ENCODE measurements at regions not wholly inside any gene's neighbourhood (a gene's known extent, or its start where the extent isn't known, plus 50 kb on each side); places are given as distances from the start of the nearest gene placed in this dataset.

DNA sequence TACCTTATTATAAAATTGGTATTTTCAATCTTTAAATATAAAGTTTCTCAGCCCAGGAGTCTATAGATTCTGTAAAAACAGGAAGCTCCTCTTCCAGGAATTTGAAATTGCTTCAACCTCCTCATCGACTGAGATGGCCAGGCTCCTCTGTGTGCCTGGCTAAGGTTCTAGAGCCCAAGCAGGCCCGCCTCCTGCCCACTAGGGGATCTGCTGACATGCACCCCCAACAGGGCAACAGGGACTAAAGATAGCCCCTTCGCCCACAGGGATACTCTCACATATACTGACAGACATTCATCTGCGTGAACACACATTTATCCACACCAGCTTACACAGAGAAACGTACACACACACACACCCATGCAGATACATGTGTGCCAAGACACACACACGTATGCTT is 183.1 kb upstream of the TLE3 start:
- Histone ChIP-seq H3K36me3 (ENCODE audit: control insufficient read depth in 1 of 2, insufficient read depth in 2 of 2, low read length in 1 of 2) (no peaks in the 10 kb centered on the region), H3K9me3 (ENCODE audit: control insufficient read depth, low read length) (no peaks in the 10 kb centered on the region), H3K4me1 (ENCODE audit: control insufficient read depth in 1 of 2, insufficient read depth in 2 of 2, low read length in 2 of 2) (no peaks in the 10 kb centered on the region), H3K4me3 (ENCODE audit: low read length in 2 of 2) (no peak overlapping the region), H3K27ac (ENCODE audit: low read depth in 1 of 2, low read length in 2 of 2) (no peak overlapping the region), H3K27me3 (ENCODE audit: control insufficient read depth in 1 of 2, insufficient read depth in 2 of 2, low read length in 1 of 2) (no peaks in the 10 kb centered on the region)
- no peak for ATAC-seq (ENCODE audit: low FRiP score)
- DNase-seq, result peak in 1 of 2 donors; percentile 53
- intact Hi-C loops (cut with DNase I), result no loop called here
- WGBS, 2 donors, result 89 to 96% methylated on average over 6 of the region's 6 CpGs

DNA sequence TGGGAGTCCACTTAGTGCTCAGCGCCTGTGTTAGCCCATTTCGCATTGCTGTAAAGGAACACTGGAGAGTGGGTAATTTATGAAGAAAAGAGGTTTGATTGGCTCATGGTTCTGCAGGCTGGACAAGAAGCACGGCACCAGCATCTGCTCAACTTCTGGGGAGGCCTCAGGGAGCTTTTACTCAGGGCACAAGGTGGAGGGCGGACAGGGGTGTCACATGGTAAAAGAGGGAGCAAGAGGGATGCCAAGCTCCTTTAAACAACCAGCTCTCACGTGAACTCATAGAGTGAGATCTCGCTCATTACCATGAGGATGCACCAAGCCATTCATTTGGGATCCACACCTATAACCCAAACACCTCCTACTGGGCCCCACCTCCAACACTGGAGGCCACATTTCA is 181.4 kb upstream of the TLE3 start:
- H3K27ac ChIP-seq (ENCODE audit: low read depth in 1 of 2, low read length in 2 of 2), result no peak overlapping the region
- DNase-seq (peak in 1 of 2 donors; percentile 24), ATAC-seq (ENCODE audit: low FRiP score) (no peak)
- no peak overlapping the region for H3K4me3 ChIP-seq (ENCODE audit: low read length in 2 of 2)
- no peaks in the 10 kb centered on the region for H3K27me3 ChIP-seq (ENCODE audit: control insufficient read depth in 1 of 2, insufficient read depth in 2 of 2, low read length in 1 of 2)
- H3K9me3 ChIP-seq (ENCODE audit: control insufficient read depth, low read length), result no peaks in the 10 kb centered on the region
- WGBS, 2 donors, result 81 to 90% methylated on average over 6 of the region's 6 CpGs
- no peaks in the 10 kb centered on the region for H3K36me3 ChIP-seq (ENCODE audit: control insufficient read depth in 1 of 2, insufficient read depth in 2 of 2, low read length in 1 of 2)
- intact Hi-C loops (cut with DNase I), result no loop called here
- no peaks in the 10 kb centered on the region for H3K4me1 ChIP-seq (ENCODE audit: control insufficient read depth in 1 of 2, insufficient read depth in 2 of 2, low read length in 2 of 2)

GRCh38 chr15:70278644-70279043 is 180.9 kb upstream of the TLE3 start:
- intact Hi-C loops (cut with DNase I), result no loop called here
- no peak for ATAC-seq (ENCODE audit: low FRiP score)

GRCh38 chr15:70277556-70277955 is 179.8 kb upstream of the TLE3 start:
- H3K4me1 ChIP-seq (ENCODE audit: control insufficient read depth in 1 of 2, insufficient read depth in 2 of 2, low read length in 2 of 2), result no peaks in the 10 kb centered on the region
- no peaks in the 10 kb centered on the region for H3K9me3 ChIP-seq (ENCODE audit: control insufficient read depth, low read length)
- intact Hi-C loops (cut with DNase I), result no loop called here
- H3K4me3 ChIP-seq (ENCODE audit: low read length in 2 of 2), result no peak overlapping the region
- H3K36me3 ChIP-seq (ENCODE audit: control insufficient read depth in 1 of 2, insufficient read depth in 2 of 2, low read length in 1 of 2), result no peaks in the 10 kb centered on the region
- H3K27ac ChIP-seq (ENCODE audit: low read depth in 1 of 2, low read length in 2 of 2), result no peak overlapping the region
- WGBS, 2 donors, result 95% methylated on average over 8 of the region's 8 CpGs
- ATAC-seq (ENCODE audit: low FRiP score) (no peak), DNase-seq (peak; percentile 17 to 64)
- no peaks in the 10 kb centered on the region for H3K27me3 ChIP-seq (ENCODE audit: control insufficient read depth in 1 of 2, insufficient read depth in 2 of 2, low read length in 1 of 2)

More at GRCh38 chr15:70278644-70279043, 180.9 kb upstream of the TLE3 start:
- no peak overlapping the region for H3K27ac ChIP-seq (ENCODE audit: low read depth in 1 of 2, low read length in 2 of 2)
- H3K4me1 ChIP-seq (ENCODE audit: control insufficient read depth in 1 of 2, insufficient read depth in 2 of 2, low read length in 2 of 2), result no peaks in the 10 kb centered on the region
- no peaks in the 10 kb centered on the region for H3K36me3 ChIP-seq (ENCODE audit: control insufficient read depth in 1 of 2, insufficient read depth in 2 of 2, low read length in 1 of 2)
- DNase-seq, result peak; percentile 21 to 37
- WGBS, 2 donors, result 90 to 92% methylated on average over 7 of the region's 7 CpGs
- no peak overlapping the region for H3K4me3 ChIP-seq (ENCODE audit: low read length in 2 of 2)
- H3K9me3 ChIP-seq (ENCODE audit: control insufficient read depth, low read length), result no peaks in the 10 kb centered on the region
- no peaks in the 10 kb centered on the region for H3K27me3 ChIP-seq (ENCODE audit: control insufficient read depth in 1 of 2, insufficient read depth in 2 of 2, low read length in 1 of 2)

- H3K27me3 ChIP-seq (ENCODE audit: control insufficient read depth in 1 of 2, insufficient read depth in 2 of 2, low read length in 1 of 2), result no peaks in the 10 kb centered on the region
- no peak overlapping the region for H3K4me3 ChIP-seq (ENCODE audit: low read length in 2 of 2)
- 83 to 92% methylated on average over 3 of the region's 3 CpGs for WGBS, 2 donors
- DNase-seq, result peak; percentile 24 to 30
- intact Hi-C loops (cut with DNase I), result no loop called here
- H3K27ac ChIP-seq (ENCODE audit: low read depth in 1 of 2, low read length in 2 of 2), result no peak overlapping the region
- no peaks in the 10 kb centered on the region for H3K36me3 ChIP-seq (ENCODE audit: control insufficient read depth in 1 of 2, insufficient read depth in 2 of 2, low read length in 1 of 2)
- no peak for ATAC-seq (ENCODE audit: low FRiP score)
- H3K4me1 ChIP-seq (ENCODE audit: control insufficient read depth in 1 of 2, insufficient read depth in 2 of 2, low read length in 2 of 2), result no peaks in the 10 kb centered on the region
- H3K9me3 ChIP-seq (ENCODE audit: control insufficient read depth, low read length), result no peaks in the 10 kb centered on the region
These were observed 178.7 kb upstream of the TLE3 start for GRCh38 chr15:70276401-70276800.

- Histone ChIP-seq H3K9me3 (ENCODE audit: control insufficient read depth, low read length) (no peaks in the 10 kb centered on the region), H3K36me3 (ENCODE audit: control insufficient read depth in 1 of 2, insufficient read depth in 2 of 2, low read length in 1 of 2) (no peaks in the 10 kb centered on the region), H3K27me3 (ENCODE audit: control insufficient read depth in 1 of 2, insufficient read depth in 2 of 2, low read length in 1 of 2) (no peaks in the 10 kb centered on the region), H3K4me1 (ENCODE audit: control insufficient read depth in 1 of 2, insufficient read depth in 2 of 2, low read length in 2 of 2) (no peaks in the 10 kb centered on the region), H3K4me3 (ENCODE audit: low read length in 2 of 2) (no peak overlapping the region), H3K27ac (ENCODE audit: low read depth in 1 of 2, low read length in 2 of 2) (no peak overlapping the region)
- WGBS, 2 donors, result 94 to 96% methylated on average over 8 of the region's 8 CpGs
- intact Hi-C loops (cut with DNase I), result no loop called here
- DNase-seq (peak; percentile 15 to 28), ATAC-seq (ENCODE audit: low FRiP score) (no peak)
These were observed 177.9 kb upstream of the TLE3 start for GRCh38 chr15:70275461-70276138.

- H3K4me1 ChIP-seq (ENCODE audit: control insufficient read depth in 1 of 2, insufficient read depth in 2 of 2, low read length in 2 of 2), result no peaks in the 10 kb centered on the region
- WGBS, 2 donors, result 84 to 85% methylated on average over 4 of the region's 4 CpGs
- intact Hi-C loops (cut with DNase I), result no loop called here
- H3K9me3 ChIP-seq (ENCODE audit: control insufficient read depth, low read length), result no peaks in the 10 kb centered on the region
- DNase-seq (peak; percentile 11 to 17), ATAC-seq (ENCODE audit: low FRiP score) (no peak)
- no peak overlapping the region for H3K27ac ChIP-seq (ENCODE audit: low read depth in 1 of 2, low read length in 2 of 2)
- no peaks in the 10 kb centered on the region for H3K36me3 ChIP-seq (ENCODE audit: control insufficient read depth in 1 of 2, insufficient read depth in 2 of 2, low read length in 1 of 2)
- no peak overlapping the region for H3K4me3 ChIP-seq (ENCODE audit: low read length in 2 of 2)
- no peaks in the 10 kb centered on the region for H3K27me3 ChIP-seq (ENCODE audit: control insufficient read depth in 1 of 2, insufficient read depth in 2 of 2, low read length in 1 of 2)
These were observed 177.2 kb upstream of the TLE3 start for GRCh38 chr15:70274908-70275307.

DNA sequence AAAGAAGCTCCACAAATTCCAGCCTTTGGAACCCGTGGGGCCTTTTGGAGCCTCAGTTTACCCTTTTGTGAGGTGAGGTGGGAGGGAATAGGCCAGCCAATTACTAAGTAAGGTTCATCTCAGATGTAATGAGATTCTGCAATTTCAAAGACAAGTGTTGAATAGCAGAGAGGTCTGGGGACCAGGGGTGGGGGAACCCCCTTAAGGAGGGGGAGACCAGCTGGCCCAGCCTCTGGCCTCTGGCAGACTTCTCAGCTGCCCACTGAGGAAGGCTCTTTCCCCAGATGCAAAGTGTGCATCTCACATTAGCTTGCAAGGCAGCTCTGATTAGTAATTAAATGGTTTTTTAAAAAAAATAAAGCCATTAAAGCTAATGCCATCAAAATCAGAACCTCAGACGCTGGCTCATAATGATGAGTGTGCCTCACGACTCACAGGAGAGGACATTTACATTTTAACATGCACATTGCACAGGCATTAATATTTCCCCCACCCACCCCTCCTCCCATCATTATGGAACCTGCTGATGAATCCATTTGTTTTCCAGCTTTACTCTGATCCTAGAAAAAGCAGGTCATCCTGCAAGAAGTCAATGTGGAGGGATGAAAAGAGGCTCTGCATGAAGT is 176.7 kb upstream of the TLE3 start:
- ATAC-seq (ENCODE audit: low FRiP score), result no peak
- no peak overlapping the region for H3K27ac ChIP-seq (ENCODE audit: low read depth in 1 of 2, low read length in 2 of 2)
- WGBS, 2 donors, result 93% methylated on average over 3 of the region's 3 CpGs
- intact Hi-C loops (cut with DNase I), result no loop called here
- DNase-seq, result peak in 1 of 2 donors; percentile 38
- no peaks in the 10 kb centered on the region for H3K4me1 ChIP-seq (ENCODE audit: control insufficient read depth in 1 of 2, insufficient read depth in 2 of 2, low read length in 2 of 2)
- H3K27me3 ChIP-seq (ENCODE audit: control insufficient read depth in 1 of 2, insufficient read depth in 2 of 2, low read length in 1 of 2), result no peaks in the 10 kb centered on the region
- no peaks in the 10 kb centered on the region for H3K36me3 ChIP-seq (ENCODE audit: control insufficient read depth in 1 of 2, insufficient read depth in 2 of 2, low read length in 1 of 2)
- H3K9me3 ChIP-seq (ENCODE audit: control insufficient read depth, low read length), result no peaks in the 10 kb centered on the region
- H3K4me3 ChIP-seq (ENCODE audit: low read length in 2 of 2), result no peak overlapping the region

GRCh38 chr15:70273808-70274207 is 176.1 kb upstream of the TLE3 start:
- no peak overlapping the region for H3K4me3 ChIP-seq (ENCODE audit: low read length in 2 of 2)
- no peaks in the 10 kb centered on the region for H3K27me3 ChIP-seq (ENCODE audit: control insufficient read depth in 1 of 2, insufficient read depth in 2 of 2, low read length in 1 of 2)
- no peaks in the 10 kb centered on the region for H3K36me3 ChIP-seq (ENCODE audit: control insufficient read depth in 1 of 2, insufficient read depth in 2 of 2, low read length in 1 of 2)
- intact Hi-C loops (cut with DNase I), result no loop called here
- DNase-seq (peak in 1 of 2 donors; percentile 16), ATAC-seq (ENCODE audit: low FRiP score) (no peak)
- no peaks in the 10 kb centered on the region for H3K4me1 ChIP-seq (ENCODE audit: control insufficient read depth in 1 of 2, insufficient read depth in 2 of 2, low read length in 2 of 2)
- H3K9me3 ChIP-seq (ENCODE audit: control insufficient read depth, low read length), result no peaks in the 10 kb centered on the region
- no peak overlapping the region for H3K27ac ChIP-seq (ENCODE audit: low read depth in 1 of 2, low read length in 2 of 2)
- WGBS, 2 donors, result 95 to 96% methylated on average over 3 of the region's 3 CpGs

All from aorta (tissue), 5 donors.